Skin epidermis (tissue), 12 donors: ENCODE measurements at regions not wholly inside any gene's neighbourhood (a gene's known extent, or its start where the extent isn't known, plus 50 kb on each side); places are given as distances from the start of the nearest gene placed in this dataset.

Source experiments
- H3K27ac ChIP-seq, 21 experiments: fragments of 200-600 bp; sonication (generic) in 11 of 21; one replicate each; pipeline ENCODE4 v1.5.0; 2020; ENCODE audit warnings: mild to moderate bottlenecking in 3 of 21, inconsistent platforms in 2 of 21, moderate library complexity in 2 of 21
- H3K4me3 ChIP-seq, 7 experiments: fragments of 200-600 bp; sonication (generic) in 2 of 7; one replicate each; pipeline ENCODE4 v1.5.0; 2020; ENCODE audit warnings: inconsistent platforms in 2 of 7, mild to moderate bottlenecking in 2 of 7, moderate library complexity in 1 of 7

DNA sequence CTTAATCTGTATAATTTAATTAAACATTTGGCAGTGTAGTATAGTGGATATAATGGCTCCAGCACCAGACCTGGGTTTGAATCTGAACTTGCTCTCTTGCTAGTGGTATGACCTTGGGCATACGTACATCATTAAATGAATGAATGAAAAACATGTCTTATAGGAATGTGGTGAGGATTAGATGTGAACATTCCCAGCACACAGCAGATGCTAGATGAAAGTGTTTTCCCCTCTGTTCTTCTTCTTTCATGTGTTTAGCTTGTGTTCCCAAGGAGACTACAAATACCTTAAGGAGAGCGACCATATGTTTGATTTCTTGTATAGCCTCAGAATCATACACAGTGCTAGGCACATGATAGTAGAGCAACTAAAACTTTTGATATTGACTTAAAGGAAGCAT is 56.5 kb downstream of the CT47B1 start:
- Histone ChIP-seq H3K27ac (no peak overlapping the region), H3K4me3 (no peak overlapping the region)

DNA sequence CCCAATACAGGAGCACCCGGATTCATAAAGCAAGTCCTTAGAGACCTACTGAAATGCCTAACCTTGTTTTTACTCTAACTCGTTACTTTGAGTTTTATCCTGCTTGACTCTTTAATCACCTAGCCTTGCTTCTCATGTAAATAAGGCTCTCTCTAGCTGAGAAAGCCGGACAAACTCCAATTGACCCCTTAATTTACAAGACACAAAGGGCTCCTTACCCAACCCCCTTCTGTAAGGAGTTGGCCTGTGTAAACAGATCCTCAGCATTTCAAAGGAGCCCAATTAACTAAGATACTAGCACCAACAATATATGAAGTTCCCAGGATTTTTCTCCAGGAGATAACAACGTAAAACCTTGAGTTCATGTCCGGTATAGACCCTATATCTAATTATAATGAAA is 61.7 kb downstream of the CT47B1 start:
- Histone ChIP-seq H3K4me3 (no peak overlapping the region), H3K27ac (no peak overlapping the region)

DNA sequence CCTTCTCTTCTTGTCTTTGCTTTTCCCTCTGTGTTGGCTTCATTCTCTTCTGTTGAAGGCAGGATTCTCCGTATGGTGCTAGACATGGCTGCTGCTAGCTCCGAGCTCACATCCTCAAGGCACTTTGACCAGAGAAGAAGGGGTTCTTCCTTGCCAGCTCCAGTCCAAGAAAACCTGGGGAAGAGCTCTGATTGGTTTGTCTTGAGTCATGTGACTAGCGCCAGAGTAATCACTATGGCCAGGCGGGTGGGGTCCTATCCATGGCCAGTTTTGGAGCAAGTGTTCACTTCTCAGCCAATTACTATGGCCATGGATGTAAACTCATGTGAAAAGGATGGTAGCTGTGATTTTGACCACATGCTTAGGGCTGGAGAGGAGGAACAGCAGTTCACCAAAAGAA is 74.2 kb downstream of the CT47B1 start:
- Histone ChIP-seq H3K27ac (no peak overlapping the region), H3K4me3 (no peak overlapping the region)

DNA sequence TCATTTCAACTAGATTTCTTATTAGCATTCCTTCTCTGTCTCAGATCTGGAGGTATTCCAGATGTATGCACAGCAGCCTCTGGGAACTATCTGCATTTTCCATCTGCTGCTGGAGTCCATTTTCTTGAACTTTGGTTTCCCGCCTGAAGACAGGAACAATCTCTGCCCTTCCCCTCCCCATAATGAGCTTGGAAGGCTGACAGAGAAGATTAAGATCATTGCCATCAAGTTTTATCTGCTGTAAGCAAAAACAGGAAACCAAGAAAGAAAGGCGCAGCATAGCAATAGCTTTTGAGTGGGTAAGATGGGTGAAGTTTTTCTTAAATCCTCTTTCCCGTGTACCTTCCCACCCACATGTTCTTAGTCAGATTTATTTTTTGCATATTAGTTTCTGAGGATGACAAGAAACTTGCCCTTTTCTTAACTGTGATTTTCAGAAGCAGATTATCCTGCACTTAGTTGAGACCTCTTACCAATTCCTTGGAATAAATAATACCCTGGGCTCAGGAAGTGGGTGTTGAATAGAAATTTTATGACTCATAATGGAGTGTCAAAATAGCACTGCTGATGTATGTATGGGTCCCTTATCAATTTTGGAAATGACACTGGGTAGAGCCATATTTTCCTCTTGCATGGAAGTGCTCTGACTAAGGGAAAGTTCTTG is 78.3 kb downstream of the CT47B1 start:
- Histone ChIP-seq H3K4me3 (no peak overlapping the region), H3K27ac (no peak overlapping the region)

DNA sequence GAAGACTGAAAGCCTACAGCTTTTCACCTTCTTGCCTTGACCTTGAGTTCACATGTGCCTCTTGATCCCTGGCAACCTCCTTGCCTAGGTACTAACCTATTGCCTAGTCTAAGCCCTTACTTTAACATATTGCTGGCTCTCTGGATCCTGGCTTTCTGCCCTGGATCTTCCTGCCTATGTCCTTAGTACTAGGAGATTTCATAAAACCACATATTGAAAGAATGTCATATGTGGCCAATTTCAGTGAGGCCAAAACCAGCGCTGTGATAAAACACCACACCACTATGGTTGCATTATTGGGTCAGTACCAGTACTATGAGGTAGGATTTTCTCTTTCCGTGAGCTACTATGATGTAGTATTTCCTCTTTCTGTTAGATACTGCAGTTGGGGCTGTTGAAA is 80.4 kb downstream of the CT47B1 start:
- H3K27ac ChIP-seq, result no peak overlapping the region
- no peak overlapping the region for H3K4me3 ChIP-seq

DNA sequence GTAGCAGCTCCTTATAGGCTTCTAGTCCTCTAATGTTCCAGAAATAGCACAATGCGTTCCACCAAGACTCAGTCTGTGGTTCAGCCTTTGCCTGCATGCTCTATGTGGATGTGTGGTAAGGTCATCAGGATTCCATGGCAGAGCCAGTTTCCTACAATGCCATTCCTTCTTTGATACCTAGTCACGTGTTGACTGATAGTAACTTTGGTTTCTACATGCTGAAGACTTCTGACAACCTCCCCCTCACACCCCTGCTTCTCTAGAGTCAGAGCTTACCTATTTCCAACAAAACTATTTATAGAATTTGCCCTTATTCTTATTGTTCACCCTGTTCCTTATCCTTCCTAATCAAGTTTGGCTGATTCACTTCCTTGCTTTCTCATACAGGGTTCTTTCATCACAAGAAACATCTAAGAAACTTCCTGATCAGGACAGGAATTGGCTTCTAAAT is 81.1 kb downstream of the CT47B1 start:
- H3K27ac ChIP-seq, result no peak overlapping the region
- H3K4me3 ChIP-seq, result no peak overlapping the region

DNA sequence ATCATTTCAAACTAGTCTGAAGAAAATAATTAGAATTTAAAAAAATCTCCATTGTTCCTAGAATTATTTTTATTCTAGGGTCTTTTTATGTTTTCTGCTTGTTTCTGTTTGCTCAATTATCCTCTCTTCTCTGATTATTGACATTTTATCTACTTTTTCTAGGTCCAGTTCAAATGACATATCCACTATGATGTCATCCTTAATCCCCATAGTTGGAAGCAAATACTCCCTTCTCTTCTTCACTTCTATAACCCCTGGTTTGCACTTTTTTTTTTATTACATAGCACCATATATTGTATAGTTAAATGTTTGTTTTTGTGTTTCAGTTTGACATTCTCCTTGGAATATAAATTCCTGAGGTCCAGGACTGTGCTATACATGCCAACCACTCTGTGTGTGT is 82.6 kb downstream of the CT47B1 start:
- H3K4me3 ChIP-seq, result no peak overlapping the region
- no peak overlapping the region for H3K27ac ChIP-seq

DNA sequence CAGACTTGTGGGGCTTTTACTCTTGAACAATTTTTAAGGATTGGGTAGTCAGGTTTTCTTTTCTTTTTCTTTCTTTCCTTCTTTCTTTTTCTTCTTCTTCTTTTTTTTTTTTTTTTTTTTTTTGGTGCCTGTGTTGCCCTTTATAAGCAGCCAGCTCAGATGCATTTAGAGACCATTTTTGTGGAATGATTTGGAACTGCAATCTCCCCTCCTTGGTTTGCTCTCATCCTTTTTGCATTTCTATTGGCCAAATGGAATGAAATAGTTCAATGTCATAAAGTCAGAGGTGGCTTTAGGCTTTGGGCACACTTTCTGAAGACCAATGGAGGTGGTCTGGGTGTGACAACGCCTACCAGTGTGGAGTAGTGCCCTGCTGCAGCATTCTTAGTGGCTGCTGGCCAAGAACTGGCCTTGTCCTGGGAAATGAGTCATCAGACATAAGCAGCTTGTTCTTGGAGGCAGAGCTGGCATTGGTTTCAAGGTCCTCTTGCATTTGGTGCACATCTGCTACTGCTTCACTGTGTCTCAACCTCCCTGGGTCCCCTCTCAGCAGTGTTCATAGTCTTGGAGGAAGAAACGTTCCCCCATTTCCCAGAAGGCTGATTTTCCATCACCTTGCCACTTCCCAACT is 84.5 kb downstream of the CT47B1 start:
- Histone ChIP-seq H3K27ac (no peak overlapping the region), H3K4me3 (no peak overlapping the region)

DNA sequence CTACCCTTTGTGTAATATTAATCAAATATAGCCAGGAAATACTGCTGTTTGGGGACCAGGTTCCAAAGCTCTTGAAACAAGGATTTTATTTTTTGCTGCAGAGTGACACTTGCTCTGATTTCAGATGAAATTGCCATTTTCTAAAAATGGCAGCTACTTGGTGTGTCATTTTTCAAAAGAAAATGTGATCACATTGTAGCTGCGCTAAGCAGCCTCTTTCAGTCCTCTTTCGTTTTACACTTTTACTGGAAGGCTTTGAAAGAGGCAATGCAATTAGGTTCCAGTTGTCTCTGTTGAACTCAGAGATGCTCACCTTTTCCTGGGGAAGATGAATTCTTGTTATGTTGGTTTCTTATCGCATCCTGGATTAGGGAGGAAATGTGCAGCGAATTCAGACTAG is 85.1 kb downstream of the CT47B1 start:
- Histone ChIP-seq H3K27ac (no peak overlapping the region), H3K4me3 (no peak overlapping the region)

DNA sequence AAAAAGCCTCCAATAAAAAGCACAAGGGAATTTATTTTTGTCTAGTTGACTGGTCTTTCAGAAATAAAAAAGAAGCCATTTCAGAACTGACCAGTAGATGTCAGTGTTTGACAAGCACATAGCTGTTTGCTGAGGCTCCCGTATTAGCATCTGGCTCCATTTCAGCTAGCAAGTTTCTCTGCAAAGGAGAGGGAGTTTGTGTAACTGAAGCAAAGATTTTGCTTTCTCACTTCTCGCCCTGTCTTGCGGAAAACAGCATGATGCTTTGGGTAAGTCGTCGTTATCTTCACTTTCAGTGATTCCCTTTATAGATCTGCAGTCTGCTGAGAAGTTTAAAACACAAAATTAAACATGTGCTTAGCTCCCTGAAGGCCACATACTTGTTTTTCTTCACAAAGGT is 85.5 kb downstream of the CT47B1 start:
- Histone ChIP-seq H3K4me3 (no peak overlapping the region), H3K27ac (no peak overlapping the region)

DNA sequence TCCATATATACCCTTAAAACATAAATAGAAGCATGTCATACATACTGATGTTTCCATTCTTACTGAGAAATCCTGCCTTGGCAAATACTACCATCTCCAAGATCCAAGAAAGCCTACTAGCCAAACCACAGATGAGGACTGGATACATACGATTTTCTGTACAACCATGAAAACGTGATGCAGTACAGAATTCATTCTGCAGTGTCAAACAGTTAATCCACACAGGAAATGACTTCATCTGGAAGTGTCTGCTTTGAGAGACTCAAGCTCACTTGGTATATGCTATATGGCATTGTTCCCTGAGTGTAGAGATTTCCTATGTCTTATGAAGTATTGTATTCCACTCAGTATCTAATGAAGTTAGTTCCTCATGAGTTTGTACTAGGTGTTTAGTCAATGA is 94.3 kb downstream of the CT47B1 start:
- H3K27ac ChIP-seq, result no peak overlapping the region

DNA sequence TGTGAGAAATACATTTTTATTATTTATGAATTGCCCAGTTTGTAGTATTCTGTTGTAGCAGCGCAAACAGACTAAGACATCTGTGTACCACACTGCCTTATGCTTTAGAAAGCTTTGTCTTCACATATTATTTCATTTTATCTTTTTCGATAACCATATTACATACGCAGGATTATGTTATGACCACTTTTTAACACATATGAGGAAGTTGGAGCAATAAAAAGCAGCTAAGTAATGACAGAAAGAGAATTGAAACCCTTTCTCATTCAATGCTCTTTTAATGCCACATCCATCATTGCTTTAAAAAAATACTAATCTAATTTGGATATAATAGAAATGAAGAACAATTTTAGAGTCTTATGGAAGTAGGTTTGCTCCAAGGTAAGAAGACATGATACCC is 99.7 kb downstream of the CT47B1 start:
- Histone ChIP-seq H3K4me3 (no peak overlapping the region), H3K27ac (no peak overlapping the region)

More for the DNA sequence above, 94.3 kb downstream of the CT47B1 start:
- H3K4me3 ChIP-seq, result no peak overlapping the region

DNA sequence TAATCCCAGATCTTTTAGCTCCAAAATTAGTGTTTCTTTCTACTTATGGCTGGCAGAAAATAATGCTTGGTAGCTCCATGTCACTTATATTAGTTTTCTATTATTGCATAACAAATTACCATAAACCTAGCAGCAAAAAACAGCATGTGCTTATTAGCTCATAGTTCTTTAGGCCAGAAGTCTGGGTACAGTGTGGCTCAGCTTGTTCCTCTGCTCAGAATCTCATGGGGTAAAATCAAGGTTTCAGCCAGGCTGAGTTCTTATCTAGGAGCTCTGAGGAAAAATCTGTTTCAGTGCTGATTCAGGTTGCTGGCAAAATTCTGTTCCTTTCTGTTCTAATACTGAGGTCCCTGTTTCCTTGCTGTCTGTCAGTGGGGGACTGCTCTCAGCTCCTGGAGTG is 101.1 kb downstream of the CT47B1 start:
- H3K4me3 ChIP-seq, result no peak overlapping the region
- no peak overlapping the region for H3K27ac ChIP-seq

DNA sequence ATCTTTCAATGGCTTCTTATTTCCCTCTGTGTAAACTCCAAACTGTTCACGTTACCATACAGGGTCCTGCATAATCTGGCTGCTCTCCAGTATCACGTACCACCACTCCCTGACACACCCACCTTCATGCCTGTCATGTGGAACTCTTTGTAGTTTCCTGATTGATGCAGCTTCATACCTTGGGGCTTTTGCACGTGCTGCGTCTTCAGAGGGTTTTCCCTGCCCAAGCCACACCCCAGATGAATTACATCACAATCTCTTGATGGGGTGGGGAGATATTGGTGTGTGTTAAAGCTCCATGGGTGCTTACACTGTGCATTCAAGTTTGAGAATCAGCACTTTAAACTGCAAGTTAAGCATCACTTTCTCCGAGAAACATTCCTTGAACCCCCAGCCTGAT is 101.9 kb downstream of the CT47B1 start:
- Histone ChIP-seq H3K4me3 (no peak overlapping the region), H3K27ac (no peak overlapping the region)

DNA sequence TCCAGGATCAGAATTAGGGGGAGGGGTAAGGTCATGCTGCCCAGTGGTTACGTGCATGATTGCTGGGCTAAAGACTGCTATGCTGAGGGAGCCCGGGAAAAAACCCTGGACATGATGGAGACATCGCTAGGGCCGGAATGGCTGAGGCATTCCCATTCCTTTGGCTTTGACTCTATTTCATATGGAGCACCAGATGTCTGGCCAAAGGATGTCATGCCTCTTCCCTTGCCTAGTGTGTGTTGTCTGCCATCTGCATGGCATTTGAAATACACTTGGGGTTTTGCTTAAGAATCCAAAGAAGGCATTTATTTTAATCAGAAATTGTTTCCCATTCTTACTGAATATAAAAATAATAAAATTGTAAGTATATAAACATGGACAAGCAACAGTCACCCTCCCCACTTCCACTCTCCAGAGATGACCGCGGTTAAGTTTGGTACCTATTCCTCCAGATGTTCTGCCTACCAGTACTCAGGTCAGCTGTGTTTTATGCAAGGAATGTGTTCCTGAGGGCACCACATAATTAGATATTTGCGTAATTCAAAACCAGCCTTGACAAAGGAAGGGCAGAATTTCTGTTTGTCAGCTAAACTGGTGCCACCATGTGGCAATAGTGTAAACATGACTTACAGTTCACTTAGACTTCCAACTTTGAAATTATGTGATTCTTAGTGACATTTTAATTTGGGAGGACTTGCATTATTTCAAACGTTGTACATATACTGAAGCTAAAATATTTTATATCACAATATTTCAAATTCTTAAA is 105.9 kb downstream of the CT47B1 start:
- Histone ChIP-seq H3K4me3 (no peak overlapping the region), H3K27ac (peak overlapping the region in 2 of 21 experiments; percentile 8 to 18)

DNA sequence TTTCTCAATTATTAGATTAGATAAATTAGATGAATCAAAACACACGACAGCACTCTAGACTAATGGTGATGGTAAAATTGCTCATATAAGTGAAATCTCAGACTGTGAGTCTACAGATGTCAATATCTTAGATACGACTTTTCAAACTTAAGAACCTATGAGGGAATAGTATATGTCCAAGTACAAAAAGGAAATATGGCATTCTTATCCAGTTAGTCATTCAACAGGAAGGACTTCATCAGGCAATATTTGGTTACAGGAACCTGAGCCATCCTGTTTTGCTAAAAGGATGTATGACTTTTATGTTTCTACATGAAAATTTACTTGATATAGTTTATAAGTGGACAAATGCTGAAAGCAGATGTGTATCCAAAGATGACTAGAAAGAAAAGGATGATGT is 107.0 kb downstream of the CT47B1 start:
- H3K4me3 ChIP-seq, result no peak overlapping the region
- H3K27ac ChIP-seq, result peak overlapping the region in 1 of 21 experiments; percentile 11

DNA sequence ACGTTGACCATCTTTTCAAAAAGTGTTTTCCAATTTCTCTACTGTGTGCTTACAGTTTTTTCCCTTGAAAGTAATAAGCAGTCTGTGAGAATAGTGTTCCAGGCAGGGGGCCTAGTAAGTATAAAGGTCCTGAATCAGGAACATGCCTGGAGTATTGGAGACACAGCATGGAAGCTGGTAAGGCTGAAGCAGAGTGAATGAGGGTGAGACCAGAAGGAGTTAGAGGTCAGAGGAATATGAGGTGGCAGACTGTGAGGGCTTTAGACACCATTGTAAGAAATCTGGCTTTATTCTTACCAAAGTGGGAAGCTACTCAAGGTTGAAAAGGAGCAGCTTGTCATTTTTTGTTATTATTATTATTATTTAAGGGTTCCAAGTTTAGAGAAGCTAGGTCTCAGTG is 107.4 kb downstream of the CT47B1 start:
- no peak overlapping the region for H3K4me3 ChIP-seq
- H3K27ac ChIP-seq, result peak overlapping the region in 1 of 21 experiments; percentile 11

DNA sequence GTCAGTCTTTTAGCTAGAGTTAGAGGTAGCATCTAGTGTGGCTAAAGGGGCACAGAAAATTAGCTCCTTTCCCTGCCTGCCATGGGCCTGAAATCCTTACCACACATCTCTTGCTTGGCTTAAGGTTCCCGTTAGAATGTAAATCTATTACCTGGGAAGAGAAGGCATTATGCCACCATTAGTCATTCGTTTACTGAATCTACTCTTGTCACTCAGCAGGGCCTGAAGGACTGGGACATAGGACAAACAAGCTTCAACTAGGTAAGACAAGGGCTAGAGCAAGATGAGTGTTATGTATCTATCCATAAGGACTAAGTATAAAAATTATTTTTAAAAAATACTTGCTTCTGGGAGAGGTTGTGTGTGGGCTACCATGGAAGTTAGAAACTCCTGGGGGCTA is 112.4 kb downstream of the CT47B1 start:
- no peak overlapping the region for H3K27ac ChIP-seq
- H3K4me3 ChIP-seq, result no peak overlapping the region

DNA sequence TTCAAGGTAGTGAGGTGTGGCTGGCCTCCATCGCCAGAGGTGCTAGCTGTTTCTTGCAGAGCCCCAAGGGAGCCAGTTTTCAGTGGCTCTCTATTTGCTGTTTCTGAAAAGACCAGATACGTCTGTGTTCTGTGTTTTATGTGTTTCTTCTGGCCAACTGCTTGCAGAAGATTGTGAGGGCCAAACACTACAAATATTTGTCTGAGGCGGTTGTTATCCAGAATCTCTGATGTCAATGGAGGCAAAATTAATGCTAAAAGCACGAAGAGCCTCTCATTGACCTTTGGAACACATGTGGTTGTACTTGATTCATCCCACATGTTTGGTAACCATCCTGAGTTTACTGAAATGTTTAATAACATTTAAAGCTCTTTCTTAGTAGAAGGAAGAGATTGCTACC is 113.9 kb downstream of the CT47B1 start:
- H3K4me3 ChIP-seq, result no peak overlapping the region
- H3K27ac ChIP-seq, result peak overlapping the region in 1 of 21 experiments; percentile 34

DNA sequence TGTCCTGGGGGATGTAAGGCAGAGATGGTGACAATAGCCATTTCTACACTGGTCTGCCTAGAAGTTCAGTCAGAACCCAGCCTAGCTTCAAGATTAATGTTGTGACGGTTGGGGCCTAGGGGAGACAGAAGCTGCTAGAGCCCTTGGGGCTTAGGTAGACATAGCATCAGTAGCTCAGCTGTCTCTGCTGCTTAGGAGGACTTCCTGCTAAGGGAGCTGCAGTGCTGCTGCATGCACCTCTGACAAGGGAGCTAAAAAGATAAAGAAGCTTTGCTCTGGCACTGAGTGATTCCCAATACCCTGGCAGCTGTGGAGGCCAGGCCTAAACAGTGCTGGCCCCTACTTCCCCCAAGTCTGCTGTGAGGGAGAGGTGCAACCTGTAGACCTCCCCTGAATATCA is 116.0 kb downstream of the CT47B1 start:
- Histone ChIP-seq H3K27ac (no peak overlapping the region), H3K4me3 (no peak overlapping the region)
